ENCODE measurements at regions not wholly inside any gene's neighbourhood (a gene's known extent, or its start where the extent isn't known, plus 50 kb on each side); places are given as distances from the start of the nearest gene placed in this dataset.

DNA sequence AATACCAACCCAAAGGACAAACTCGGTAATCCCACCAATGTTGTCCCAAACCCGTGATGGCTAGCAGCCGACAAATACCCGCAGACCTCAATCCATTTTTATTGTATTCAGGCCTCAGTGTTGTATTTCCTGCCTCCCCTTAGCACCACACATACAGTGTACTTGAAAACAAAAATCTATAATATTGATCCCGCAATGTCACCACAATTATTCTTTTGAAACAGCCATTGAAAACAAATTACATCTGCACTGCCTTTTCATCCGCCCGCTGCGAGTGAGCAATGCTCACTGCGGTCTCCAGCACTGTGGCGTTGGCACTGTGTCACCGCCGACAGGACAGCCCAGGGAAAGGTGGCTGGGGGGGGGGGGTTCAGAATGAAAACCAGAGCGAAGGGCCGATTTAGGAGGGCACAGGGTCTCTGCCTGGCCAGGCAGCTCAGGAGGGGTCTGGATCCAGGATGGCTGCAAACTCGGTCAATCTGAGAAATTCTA lies 385.8 kb upstream of the ZNF507 start:
- DNase-seq, result no peak

DNA sequence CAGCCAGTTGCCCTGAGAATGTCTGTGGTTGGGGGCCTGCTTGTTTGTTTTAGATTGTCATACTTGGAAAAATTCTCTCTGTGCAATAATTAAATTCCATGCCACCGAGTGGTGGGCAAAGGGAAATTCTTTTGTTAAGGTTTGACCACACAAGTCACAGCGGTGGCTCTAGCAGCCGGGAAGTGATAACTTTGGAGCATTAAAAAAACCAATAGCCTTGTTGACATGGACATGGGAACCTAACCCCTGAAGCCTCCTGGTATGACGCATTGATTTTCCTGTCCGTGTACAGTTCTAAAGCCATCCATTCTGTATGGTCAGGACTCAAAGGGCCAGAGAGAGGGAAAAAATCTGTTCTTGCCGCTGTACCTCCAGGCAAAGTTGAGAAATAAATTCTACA lies 384.9 kb upstream of the ZNF507 start:
- no peak for DNase-seq

DNA sequence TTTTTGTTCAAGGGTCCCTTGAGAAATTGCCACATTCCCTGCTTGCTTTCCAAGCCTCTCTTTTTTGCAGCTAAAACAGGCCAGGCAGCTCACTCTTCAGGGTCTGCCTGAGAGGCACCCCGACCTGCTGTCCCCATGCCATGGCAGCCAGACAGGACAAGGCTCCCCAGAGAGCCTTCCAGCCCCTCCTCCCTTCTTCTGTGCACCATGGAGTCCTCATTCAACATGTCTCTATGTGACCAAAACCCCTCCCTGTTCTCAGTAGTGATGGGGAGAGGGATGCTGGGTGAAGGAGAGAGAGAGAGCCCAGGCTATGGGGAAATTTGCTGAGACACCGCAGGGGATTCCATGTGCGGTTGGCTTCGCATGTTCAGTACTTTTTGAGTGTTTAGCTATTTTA lies 384.2 kb upstream of the ZNF507 start:
- no peak for DNase-seq

DNA sequence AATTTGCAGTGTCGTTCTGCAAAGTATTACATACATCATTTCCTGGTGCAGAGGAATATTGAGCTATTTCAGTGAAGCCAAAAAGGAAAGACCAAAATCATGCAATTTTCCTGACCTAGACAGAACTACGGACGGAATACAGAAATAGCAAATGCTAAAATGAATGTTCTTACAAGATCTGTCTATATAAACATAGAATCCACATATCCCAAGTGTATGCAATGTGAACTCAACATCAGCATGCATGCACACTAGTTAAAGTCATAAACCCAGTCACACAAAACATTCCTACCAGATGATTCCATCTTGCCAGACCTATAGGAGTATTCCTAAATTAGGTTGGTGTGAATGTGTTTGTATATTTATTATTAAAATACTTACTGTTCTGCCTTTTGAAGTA lies 383.7 kb upstream of the ZNF507 start:
- no peak for DNase-seq

DNA sequence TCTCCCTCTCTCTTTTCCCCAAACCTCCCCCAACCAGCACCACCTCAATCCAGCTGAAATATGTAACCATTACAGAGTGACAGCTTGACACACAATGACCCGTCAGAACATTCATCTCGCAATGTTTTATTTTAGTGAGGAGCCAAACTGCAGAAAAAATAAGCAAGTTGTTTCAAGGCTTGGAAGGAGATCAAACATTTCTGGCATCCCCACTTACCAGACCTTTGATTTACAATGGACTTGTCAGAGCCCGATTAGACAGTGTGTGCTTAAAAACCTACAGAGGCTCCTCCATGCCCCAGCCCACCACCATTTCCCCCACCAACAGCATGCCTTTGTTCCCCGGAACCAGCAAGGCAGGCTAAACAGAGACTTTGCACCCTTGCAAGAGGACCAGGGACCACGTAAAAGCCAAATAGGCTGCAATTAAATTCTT lies 382.8 kb upstream of the ZNF507 start:
- DNase-seq, result no peak

DNA sequence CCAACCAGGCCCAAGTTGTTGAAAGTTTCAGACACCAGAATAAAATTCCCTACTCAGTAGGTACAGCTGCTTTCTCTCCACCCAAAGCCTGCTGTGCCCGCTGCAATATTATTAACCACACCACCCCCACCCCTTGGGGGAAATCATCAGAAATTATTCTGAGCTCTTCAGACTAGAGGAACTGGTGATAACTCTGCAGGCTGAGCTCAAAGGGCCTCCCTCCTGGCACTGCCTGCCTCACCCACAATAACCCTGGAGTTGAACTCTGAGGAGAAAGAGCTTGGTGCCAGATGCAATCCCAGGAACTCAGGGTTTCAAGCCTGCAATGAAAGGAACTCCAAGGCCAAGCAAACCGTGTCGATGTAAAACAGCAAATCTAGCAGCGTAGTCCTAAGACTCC lies 381.7 kb upstream of the ZNF507 start:
- DNase-seq, result no peak

DNA sequence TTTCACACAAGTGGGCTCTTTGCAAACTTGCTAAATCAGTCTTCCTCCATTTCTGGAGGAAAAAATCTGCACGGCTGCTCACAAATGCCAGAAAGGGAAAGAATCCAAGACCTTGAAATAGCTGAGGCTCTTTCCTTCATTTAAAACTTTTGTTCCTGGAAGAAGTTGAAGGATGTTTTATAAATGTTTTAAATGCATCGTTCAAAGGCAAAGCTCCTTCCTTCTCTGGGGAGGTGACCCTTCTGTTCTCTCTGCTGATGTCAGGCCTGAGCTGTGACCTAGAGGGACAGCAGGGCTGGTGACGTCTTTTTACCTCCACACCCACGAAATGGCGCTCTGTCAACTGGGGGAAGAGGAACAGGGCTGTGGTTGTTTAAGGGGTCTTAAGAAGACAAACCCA lies 376.4 kb upstream of the ZNF507 start:
- DNase-seq, result no peak

DNA sequence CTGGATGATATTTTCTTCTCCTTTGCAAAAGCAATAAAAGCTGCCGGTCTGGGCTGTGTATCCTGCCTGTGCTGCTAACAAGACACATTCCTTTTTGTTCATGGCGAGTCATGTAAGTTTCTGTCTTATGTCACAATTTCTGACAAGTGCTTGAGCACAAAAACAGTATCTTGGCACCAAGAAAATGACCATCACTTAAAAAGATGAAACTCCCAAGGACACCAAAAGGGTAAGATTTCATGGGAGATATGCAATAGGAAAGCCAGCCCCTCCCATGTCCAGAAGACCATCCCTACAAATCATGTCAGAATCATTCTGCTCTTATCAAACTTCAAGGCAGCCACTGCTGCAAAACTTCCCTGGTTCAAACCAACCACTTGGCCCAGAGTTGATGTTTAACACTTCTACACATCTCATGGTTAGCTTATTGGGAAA lies 375.4 kb upstream of the ZNF507 start:
- DNase-seq, result no peak

DNA sequence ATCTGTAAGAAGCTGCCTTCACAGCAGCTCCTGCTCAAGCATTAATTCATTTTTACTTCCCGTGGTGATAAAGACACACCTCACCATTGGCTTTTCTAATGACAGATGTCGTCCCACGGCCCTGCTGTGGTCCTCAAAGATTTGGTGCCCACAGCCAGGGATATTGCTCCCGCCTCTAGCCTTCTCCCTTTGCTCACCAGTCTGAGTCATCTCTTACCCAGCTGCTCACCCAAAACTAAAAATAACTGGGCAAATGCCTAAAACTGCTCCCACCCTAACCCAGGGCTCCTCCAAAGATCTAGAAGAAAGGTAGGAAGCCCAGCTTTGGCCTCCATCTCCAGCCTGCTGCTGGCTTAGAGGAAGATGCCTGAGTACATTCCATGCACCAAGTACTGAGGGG lies 371.1 kb upstream of the ZNF507 start:
- no peak for DNase-seq

DNA sequence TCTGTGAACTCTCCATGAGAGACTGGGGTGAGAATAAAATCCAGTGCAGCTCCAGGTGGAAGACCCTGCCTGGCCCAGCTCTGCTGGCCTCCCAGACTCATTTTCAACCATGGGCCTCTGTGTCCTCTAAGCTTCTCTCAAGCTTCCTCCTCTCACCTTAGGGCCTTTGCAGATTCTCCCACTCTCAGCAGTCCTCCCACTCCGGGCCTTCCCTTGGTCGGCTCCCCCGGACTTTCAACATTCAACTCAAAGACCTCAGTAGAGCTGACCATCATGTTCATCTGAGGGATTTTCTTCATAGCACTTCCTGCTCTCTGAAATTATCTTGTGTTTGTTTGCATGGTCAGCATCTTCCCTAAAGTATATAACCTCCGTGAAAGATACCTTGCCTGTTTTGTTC lies 370.5 kb upstream of the ZNF507 start:
- DNase-seq, result no peak

DNA sequence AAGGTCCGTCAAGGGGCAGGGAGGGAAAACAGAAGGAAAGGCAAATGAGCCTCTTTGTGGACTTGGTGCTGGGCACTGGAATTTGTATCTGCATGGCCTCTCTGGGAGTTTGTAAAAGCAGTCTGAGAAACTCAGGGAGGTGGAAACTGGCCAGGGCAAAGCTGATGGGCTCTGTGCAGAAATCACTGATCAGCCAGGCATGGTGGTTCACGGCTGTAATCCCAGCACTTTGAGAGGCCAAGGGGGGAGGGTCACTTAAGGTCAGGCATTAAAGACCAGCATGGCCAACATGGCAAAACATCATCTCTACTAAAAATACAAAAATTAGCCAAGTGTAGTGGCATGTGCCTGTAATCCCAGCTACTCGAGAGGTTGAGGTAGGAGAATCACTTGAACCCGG lies 369.9 kb upstream of the ZNF507 start:
- DNase-seq, result no peak

DNA sequence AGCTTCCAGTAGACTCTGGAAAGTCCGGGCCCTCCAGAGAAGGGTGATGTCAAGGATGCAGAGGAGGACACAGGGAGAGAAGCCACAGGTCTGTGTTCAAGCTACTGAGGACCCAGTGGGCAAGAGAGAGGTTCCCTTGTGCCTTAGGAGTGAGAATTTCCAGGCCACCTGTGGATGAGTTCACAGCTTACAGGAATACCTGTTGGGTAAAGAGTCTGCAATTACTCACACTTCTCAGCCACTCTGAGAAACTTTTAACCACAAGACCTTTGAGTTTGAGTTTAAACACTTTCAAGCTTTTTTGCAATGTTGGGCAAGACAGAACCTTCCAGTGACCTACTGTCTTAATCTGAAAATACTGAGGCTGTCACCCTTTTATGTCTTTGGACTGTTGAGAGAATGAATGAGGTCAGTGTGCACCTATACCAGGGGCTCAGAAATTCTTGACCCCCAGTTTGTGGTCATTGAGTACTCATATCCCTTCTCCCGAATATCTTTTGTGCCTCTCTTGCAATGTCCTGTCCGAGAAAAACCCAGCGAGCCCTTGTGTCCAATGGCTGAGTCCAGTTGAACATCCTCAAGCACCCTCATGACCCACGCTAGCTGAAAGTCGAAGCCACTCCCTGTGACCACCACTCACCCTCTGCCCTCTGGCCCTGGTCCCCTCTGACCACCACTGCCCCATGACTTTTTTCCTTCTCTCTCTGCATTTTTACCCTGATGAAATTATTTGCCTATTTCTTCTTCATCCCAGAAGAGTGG lies 368.5 kb upstream of the ZNF507 start:
- DNase-seq, result no peak

DNA sequence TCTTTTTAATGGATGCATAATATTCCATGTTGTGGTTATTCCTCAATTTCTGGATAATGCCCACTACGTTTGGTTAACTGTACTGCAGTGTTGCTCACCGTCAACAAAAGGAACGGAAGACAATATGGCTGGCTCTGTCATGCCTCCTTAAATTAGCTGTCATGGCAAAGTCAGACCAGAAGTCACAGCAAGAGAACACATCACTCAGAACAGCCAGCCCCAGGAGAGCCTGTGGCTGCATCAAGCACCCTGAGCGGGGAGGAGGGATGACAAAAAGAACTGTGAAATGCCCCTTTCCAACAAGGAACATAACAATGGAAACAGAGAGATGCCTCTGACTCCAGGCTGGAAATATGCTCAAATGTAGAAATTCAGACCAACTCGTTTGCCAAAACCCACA lies 366.0 kb upstream of the ZNF507 start:
- DNase-seq, result no peak

DNA sequence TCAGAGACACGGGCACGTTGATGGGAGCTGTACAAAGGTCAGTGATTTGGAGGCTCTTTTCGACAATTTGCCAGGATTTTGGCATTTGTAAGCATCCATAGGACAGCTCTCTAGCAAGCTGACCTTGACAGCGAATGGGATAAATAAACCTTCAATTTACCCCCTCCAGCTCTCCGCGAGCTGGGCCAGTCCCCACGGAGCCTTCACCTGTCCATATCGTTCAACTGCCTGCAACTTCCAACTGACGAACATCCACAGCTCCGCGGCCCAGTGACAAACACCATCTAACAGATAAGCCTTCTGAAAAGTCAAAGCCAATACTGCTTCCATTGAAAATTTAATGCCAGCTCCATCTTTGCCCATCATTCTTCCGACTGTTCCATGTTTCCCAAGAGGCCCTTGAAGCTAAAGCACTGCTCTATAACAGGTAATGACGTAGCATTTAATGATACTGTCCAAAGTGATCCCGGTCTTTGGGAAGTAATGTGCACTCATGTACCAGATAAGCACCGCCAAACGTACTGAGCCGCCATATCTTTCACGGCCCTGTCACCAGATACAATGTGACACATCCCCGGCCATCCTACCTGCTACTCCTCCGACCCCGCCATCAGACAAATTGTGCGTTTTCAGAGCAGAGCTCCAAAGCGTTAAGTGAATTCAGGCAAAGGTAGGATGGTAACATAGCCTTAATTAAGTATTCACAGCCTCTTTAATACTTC lies 365.3 kb upstream of the ZNF507 start:
- no peak for DNase-seq

DNA sequence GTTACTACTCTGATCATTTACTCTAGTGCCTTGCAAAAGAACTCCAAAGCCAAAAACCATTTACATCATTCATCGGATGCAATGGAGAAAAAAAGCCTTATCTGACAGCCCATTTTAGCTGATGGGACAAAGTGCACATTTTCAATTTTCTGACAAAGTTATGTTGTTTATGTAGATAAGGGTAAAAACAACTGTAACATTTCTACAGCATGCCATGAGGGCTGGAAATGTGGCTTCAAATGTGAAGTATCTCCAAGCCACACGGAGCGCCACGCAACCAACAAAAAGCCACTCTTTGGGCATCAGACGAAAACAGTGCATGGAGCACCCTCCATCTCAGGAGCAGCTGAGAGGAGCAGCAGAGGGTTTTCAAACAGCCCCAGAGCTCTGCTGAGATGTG lies 364.6 kb upstream of the ZNF507 start:
- no peak for DNase-seq

DNA sequence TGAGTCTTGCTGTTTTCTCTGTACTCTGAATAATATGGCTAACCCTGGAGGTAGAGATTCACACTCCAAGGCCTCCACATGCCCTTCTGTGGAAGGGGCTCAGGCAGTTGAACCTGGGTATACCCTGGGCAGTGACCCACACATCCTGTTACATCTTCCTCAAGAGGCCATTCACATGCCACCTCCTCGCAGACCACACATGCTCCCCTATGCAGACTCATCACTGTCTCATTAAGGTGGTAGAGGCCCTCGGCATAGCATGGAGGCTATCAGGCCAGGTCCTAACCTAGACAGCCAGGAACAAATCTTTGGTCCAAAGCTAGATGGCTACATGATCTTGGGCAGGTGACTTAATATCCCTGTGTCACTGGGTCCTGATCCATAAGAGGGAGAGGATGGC lies 363.9 kb upstream of the ZNF507 start:
- DNase-seq, result no peak

DNA sequence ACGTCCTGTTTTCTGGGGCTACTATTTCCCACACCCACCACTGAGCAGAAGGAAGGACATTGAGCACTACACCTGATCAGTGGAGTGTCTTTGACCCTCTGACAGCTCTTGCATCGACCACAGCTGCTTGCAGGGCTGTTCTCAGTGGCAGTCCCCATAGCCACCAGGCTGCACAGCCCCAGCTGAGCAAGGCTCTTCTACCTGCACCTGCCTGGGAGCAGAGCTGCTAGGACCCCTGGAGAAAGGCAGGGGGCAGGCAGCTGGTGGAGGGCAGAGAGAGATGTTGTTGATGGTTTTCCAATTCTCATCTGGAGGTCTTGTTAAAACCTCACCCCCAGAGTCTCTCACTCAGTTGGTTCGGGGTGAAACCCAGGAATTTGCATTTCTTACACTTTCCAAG lies 361.8 kb upstream of the ZNF507 start:
- DNase-seq, result no peak

DNA sequence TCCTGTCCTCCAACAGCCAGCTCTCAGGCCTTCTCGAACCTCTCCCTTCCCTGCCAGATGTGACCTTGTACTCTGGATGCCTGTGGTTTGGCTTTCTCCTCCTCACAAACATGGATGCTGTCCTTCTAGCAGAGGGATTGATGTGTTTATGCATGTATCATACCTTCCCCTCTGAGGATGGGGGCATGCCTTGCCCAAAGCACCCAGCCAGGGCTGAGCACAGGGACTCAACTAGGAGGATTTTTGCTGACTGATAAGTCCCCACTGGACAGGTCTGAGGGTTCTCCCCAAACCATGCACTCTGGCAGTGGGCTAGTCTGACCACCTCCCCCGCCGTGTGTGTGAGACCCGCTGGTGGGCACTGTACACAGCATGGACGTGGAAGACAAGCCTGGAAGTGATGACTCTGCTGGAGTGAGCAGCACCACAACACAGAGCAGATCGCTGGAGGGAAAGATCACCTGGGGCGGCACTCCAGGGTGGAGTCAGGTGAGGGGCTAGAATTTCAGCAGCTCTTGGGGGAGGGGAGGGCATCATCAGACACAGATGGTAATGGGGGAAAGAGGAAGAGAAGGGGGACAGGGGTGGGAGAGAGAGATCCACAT lies 360.3 kb upstream of the ZNF507 start:
- no peak for DNase-seq

DNA sequence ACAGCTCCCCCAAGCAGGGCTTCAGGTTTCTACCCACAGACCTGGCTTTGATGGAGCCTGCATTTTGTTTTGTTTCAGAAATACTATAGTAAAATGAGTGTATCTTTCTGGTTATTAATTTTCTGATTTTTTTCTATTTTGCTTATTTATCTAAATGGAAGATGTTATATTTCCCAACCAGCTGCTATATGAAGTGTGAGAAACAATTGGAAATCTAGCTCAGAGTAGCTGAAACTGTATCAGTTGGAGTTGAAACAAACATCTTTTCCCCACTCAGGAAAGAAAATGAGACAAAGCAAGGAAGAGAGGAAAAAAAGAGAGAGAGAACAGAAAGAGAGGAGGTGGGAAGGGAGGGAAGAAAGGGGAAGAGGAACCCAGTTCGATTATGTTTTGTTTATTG lies 358.5 kb upstream of the ZNF507 start:
- no peak for DNase-seq

DNA sequence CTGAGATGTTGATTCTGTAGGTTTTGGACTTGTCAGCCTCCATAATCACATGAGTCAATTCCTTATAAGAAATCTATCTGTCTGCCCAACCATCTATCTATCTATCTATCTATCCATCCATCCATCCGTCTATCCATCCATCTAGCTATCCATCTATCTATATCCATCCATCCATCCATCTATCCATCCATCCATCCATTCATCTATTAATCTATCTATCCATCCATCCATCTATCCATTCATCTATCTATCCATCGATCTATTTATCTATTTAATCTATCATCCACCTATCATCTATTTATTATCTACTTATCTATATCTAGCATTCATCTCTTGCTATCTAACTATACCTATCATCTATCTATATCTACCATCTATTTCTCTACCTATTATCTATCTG lies 357.2 kb upstream of the ZNF507 start:
- DNase-seq, result no peak

DNA sequence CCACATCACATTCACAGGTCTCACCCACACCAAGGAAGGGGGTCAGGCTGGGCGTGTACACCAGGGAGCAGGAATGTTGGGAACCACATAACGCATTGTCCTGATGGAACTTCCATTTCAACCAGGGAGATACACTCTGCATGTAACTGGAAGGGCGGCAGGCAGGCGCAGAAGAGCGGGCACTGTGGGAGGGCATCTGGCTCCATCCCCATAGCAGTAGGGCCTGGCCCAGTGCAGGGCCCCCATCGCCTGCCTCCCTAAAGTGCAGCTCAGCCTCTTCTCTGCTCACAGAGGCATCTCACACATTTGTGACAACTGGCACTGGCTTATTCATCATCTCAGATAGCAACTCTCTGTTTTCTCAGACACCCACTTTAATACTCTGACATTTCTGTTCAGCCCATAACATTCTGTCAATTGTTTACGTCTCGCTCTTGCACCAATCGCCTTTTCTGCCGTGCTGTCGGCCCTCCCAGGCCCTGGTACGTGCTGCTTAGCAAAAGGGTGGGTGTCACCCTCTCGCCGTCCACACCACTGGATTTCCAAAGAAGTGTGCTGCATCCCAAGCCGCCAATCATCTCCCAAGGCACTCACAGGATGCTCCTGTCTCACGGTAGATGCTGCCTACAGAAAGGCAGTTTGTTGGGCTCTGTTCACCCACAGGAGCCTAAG lies 353.3 kb upstream of the ZNF507 start:
- DNase-seq, result no peak

DNA sequence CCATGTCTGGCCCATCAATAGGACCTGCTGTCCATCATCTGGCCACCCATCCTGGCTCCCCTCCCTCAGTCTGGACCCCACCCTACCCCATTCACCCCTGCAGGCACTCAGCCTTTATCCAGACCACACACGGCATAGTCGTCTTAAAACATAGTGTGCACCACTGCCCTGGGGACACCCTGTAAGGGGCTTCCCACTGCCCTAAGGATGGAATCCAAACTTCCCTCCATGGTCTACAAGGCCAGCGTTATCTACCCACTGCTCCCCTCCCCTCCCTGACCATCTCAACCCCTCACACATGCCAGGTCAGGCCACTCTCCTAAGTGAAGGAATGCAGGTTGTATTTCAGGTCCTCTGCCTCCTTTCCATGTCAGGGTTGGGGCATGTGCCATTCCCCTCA lies 352.7 kb upstream of the ZNF507 start:
- DNase-seq, result no peak

DNA sequence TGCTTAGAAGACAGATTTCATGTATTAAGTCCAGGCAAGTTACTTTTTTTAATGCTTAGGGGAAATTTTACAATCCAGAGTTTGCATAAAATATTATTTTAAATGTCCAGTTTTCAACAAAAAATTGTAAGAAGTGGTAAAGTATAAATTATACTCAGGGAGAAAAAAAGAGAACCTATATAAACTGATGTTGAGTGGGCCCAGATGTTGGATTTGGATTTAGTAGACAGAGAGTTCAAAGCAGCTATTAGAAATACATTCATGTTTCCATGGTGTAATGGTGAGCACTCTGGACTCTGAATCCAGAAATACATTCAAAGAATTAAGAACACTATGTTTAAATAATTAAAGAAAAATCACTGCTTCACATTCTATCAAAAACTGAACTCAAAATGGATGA lies 349.9 kb upstream of the ZNF507 start:
- DNase-seq, result no peak

DNA sequence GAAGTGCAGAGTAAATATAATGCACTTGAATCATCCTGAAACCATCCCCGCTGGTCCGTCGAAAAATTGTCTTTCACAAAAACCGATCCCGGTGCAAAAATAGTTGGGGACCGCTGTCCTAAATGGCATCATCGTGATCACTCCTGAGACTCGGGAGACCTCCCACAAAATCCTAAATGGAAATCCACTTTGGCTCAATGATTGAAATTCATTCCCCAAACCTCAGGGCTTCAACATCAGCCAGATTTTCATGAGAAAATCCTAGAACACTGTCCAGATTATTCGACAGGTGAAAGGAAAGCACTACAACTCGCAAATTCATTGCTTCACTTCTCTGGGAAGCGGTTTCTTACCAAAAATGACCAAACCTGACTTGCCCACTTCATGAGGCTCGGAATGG lies 335.3 kb upstream of the ZNF507 start:
- no peak for DNase-seq

Measured in NCI-H146 (cell line).